IMR-90 (cell line): ENCODE measurements at regions not wholly inside any gene's neighbourhood (a gene's known extent, or its start where the extent isn't known, plus 50 kb on each side); places are given as distances from the start of the nearest gene placed in this dataset.

Source experiments
- ATAC-seq: fragments of 200-7000 bp; cut with Tn5 transposase; 2 replicates; pipeline ENCODE4 v1.9.1; 2020; ENCODE audit warnings: low read depth, mild to moderate bottlenecking, moderate library complexity
- BruUV-seq: library from RNA; stranded (reverse); fragments of 400-500 nt; replicated peaks from 2 replicates; lab custom pipeline; 2021; lab: Mats Ljungman, UMichigan
- CTCF ChIA-PET: fragments of 300-600 bp; formaldehyde crosslinking; extraction: SDS; loops from one replicate; lab custom pipeline; 2021; ENCODE audit warnings: antibody characterized with exemption; lab: Yijun Ruan, JAX
- POLR2A ChIA-PET: fragments of 300-600 bp; sonication (Branson Sonifier 250); formaldehyde crosslinking; loops from one replicate; lab custom pipeline; 2022; ENCODE audit warnings: antibody characterized with exemption; ENCODE audit not compliant: unreplicated experiment; lab: Charles Lee
- DNase-seq: peaks from one replicate; pipeline ENCODE4 v3.0.0; 2013
- H2AFZ ChIP-seq: replicated peaks from 2 replicates; pipeline ENCODE3; 2013; ENCODE audit warnings: low read length, mild to moderate bottlenecking; ENCODE audit not compliant: poor library complexity
- H2AK5ac ChIP-seq: 2 replicates; pipeline ENCODE4 v1.6.1; 2013; ENCODE audit warnings: low read depth, low read length, inconsistent platforms
- H2AK9ac ChIP-seq: replicated peaks from 2 replicates; pipeline ENCODE3; 2013; ENCODE audit warnings: mild to moderate bottlenecking, low read depth, low read length, moderate library complexity; ENCODE audit not compliant: poor library complexity
- H2BK120ac ChIP-seq: 2 replicates; pipeline ENCODE4 v1.6.1; 2013; ENCODE audit warnings: low read depth, low read length, inconsistent platforms
- H2BK15ac ChIP-seq: 3 replicates; pipeline ENCODE4 v1.6.1; 2013; ENCODE audit warnings: low read depth, low read length, inconsistent platforms
- H2BK20ac ChIP-seq: 2 replicates; pipeline ENCODE4 v1.6.1; 2013; ENCODE audit warnings: low read depth, mild to moderate bottlenecking, inconsistent platforms, low read length, moderate library complexity
- H2BK5ac ChIP-seq: 2 replicates; pipeline ENCODE4 v1.6.1; 2013; ENCODE audit warnings: mild to moderate bottlenecking, low read depth, low read length, inconsistent platforms; ENCODE audit not compliant: poor library complexity, severe bottlenecking
- H3K14ac ChIP-seq: replicated peaks from 2 replicates; pipeline ENCODE4 v1.6.1; 2013; ENCODE audit warnings: low read depth, low read length, inconsistent platforms
- H3K18ac ChIP-seq: 2 replicates; pipeline ENCODE4 v1.6.1; 2013; ENCODE audit warnings: low read depth, low read length, control low read depth
- H3K23ac ChIP-seq: 2 replicates; pipeline ENCODE4 v1.6.1; 2013; ENCODE audit warnings: low read depth, low read length, inconsistent platforms
- H3K27ac ChIP-seq: 2 replicates; pipeline ENCODE4 v1.5.1; 2013; ENCODE audit warnings: mild to moderate bottlenecking, control low read depth, low read length; ENCODE audit not compliant: insufficient read depth
- H3K27me3 ChIP-seq: 2 replicates; pipeline ENCODE4 v1.6.1; 2013; ENCODE audit warnings: low read length; ENCODE audit not compliant: control insufficient read depth, insufficient read depth
- H3K36me3 ChIP-seq: 2 replicates; pipeline ENCODE4 v1.6.1; 2013; ENCODE audit warnings: low read length, mixed read lengths; ENCODE audit not compliant: control insufficient read depth, insufficient read depth
- H3K4ac ChIP-seq: 2 replicates; pipeline ENCODE4 v1.6.1; 2013; ENCODE audit warnings: low read depth, low read length, inconsistent platforms
- H3K4me1 ChIP-seq: 2 replicates; pipeline ENCODE4 v1.6.1; 2013; ENCODE audit warnings: low read length, mixed read lengths; ENCODE audit not compliant: control insufficient read depth, insufficient read depth
- H3K4me2 ChIP-seq: 2 replicates; pipeline ENCODE4 v1.6.1; 2013; ENCODE audit warnings: low read depth, mild to moderate bottlenecking, control low read depth, low read length, moderate library complexity
- H3K4me3 ChIP-seq: 2 replicates; pipeline ENCODE4 v1.5.1; 2013; ENCODE audit warnings: low read depth, mild to moderate bottlenecking, control low read depth, low read length, moderate library complexity; ENCODE audit not compliant: insufficient read depth
- H3K56ac ChIP-seq: 2 replicates; pipeline ENCODE4 v1.6.1; 2013; ENCODE audit warnings: low read length, inconsistent platforms; ENCODE audit not compliant: insufficient read depth; ENCODE audit errors: extremely low read depth
- H3K79me1 ChIP-seq, 2 experiments: 2 replicates each; pipeline ENCODE4 v1.6.1; 2013; ENCODE audit warnings: low read length in 2 of 2, inconsistent platforms in 1 of 2, low read depth in 1 of 2
- H3K9ac ChIP-seq: 2 replicates; pipeline ENCODE4 v1.6.1; 2013; ENCODE audit warnings: low read depth, low read length, control low read depth
- H3K9me1 ChIP-seq: 2 replicates; pipeline ENCODE4 v1.6.1; 2013; ENCODE audit warnings: low read length, inconsistent platforms; ENCODE audit not compliant: insufficient read depth
- H3K9me3 ChIP-seq: 2 replicates; pipeline ENCODE4 v1.6.1; 2013; ENCODE audit warnings: low read length; ENCODE audit not compliant: control insufficient read depth, insufficient read depth
- H4K20me1 ChIP-seq: 2 replicates; pipeline ENCODE4 v1.6.1; 2013; ENCODE audit warnings: low read length, inconsistent platforms; ENCODE audit not compliant: insufficient read depth
- H4K5ac ChIP-seq: 2 replicates; pipeline ENCODE4 v1.6.1; 2013; ENCODE audit warnings: mild to moderate bottlenecking, low read depth, low read length, control low read depth
- H4K8ac ChIP-seq, 2 experiments: 2 replicates each; pipeline ENCODE4 v1.6.1; 2013; ENCODE audit warnings: low read depth in 2 of 2, low read length in 2 of 2, control low read depth in 1 of 2, inconsistent platforms in 1 of 2
- H4K91ac ChIP-seq: 2 replicates; pipeline ENCODE4 v1.6.1; 2013; ENCODE audit warnings: low read depth, low read length, inconsistent platforms; ENCODE audit not compliant: insufficient read depth
- BHLHE40 ChIP-seq: fragments of 150-350 bp; IDR thresholded peaks from 2 replicates; pipeline ENCODE4 v1.6.1; 2016; ENCODE audit warnings: mild to moderate bottlenecking, low read depth, low read length
- CEBPB ChIP-seq: IDR thresholded peaks from 2 replicates; pipeline ENCODE4 v1.6.1; 2012; ENCODE audit warnings: low read depth, low read length, improper control_type of control experiment
- CHD1 ChIP-seq: IDR thresholded peaks from 2 replicates; pipeline ENCODE4 v1.6.1; 2012; ENCODE audit warnings: low read depth, low read length, improper control_type of control experiment
- FOS ChIP-seq: fragments of 150-350 bp; IDR thresholded peaks from 2 replicates; pipeline ENCODE4 v1.6.1; 2016; ENCODE audit warnings: low read depth, low read length
- MAFK ChIP-seq: IDR thresholded peaks from 2 replicates; pipeline ENCODE4 v1.6.1; 2012; ENCODE audit warnings: low read depth, low read length, improper control_type of control experiment
- MAZ ChIP-seq: IDR thresholded peaks from 2 replicates; pipeline ENCODE4 v1.6.1; 2012; ENCODE audit warnings: low read depth, mild to moderate bottlenecking, low read length, improper control_type of control experiment, moderate library complexity, borderline replicate concordance
- MXI1 ChIP-seq: IDR thresholded peaks from 2 replicates; pipeline ENCODE4 v1.6.1; 2012; ENCODE audit warnings: low read depth, mild to moderate bottlenecking, low read length, moderate library complexity, borderline replicate concordance
- NFE2L2 ChIP-seq: fragments of 150-350 bp; IDR thresholded peaks from 2 replicates; pipeline ENCODE4 v1.6.1; 2016; ENCODE audit warnings: low read depth, mild to moderate bottlenecking, low read length
- POLR2A ChIP-seq: IDR thresholded peaks from 2 replicates; pipeline ENCODE4 v1.6.1; 2012; ENCODE audit warnings: mild to moderate bottlenecking, low read depth, low read length
- RAD21 ChIP-seq: IDR thresholded peaks from 2 replicates; pipeline ENCODE4 v1.6.1; 2012; ENCODE audit warnings: low read length, improper control_type of control experiment
- RCOR1 ChIP-seq: IDR thresholded peaks from 2 replicates; pipeline ENCODE4 v1.6.1; 2012; ENCODE audit warnings: mild to moderate bottlenecking, low read length, improper control_type of control experiment; ENCODE audit not compliant: insufficient replicate concordance
- RFX5 ChIP-seq: IDR thresholded peaks from 2 replicates; pipeline ENCODE4 v1.8.0; 2012; ENCODE audit warnings: low read depth, mild to moderate bottlenecking, low read length, moderate library complexity
- SMC3 ChIP-seq: fragments of 150-350 bp; IDR thresholded peaks from 2 replicates; pipeline ENCODE4 v1.6.1; 2016; ENCODE audit warnings: low read depth, mild to moderate bottlenecking, antibody characterized with exemption, low read length, moderate library complexity
- WGBS, 2 experiments: methylation state at CpG; one replicate each; pipeline versions ENCODE4 v1.1.5 to v1.1.7; 2013; ENCODE audit warnings: missing lambda C conversion rate in 2 of 2; ENCODE audit not compliant: insufficient read length in 1 of 2; ENCODE audit errors: extremely low coverage in 2 of 2; 5-methylcytosine and 5-hydroxymethylcytosine counted together
- dilution Hi-C: fragments of 300-500 bp; cut with HindIII; formaldehyde crosslinking; loops from one replicate; pipeline ENCODE4 v1.14.3; 2018; ENCODE audit warnings: low sequenced_read_pairs; ENCODE audit not compliant: unreplicated experiment
- in situ Hi-C: fragments of 300-500 bp; cut with MboI; formaldehyde crosslinking; loops from 3 replicates; pipeline ENCODE4 v1.14.3; 2019; ENCODE audit warnings: low sequenced_read_pairs, inconsistent platforms, mixed read lengths
- intact Hi-C: fragments of 100-400 bp; cut with micrococcal nuclease; formaldehyde crosslinking; loops from 2 replicates; pipeline ENCODE4 v1.10.0; 2022
- TF ChIP-seq, protein P1 (sequence below): fragments of 150-350 bp; IDR thresholded peaks from 2 replicates; pipeline ENCODE4 v1.6.1; 2016; ENCODE audit warnings: low read depth, mild to moderate bottlenecking, low read length, moderate library complexity, borderline replicate concordance
- TF ChIP-seq, protein P2 (sequence below): conservative IDR thresholded peaks from 2 replicates; pipeline ENCODE4 v1.5.1; 2012; ENCODE audit warnings: mild to moderate bottlenecking, low read depth, low read length, improper control_type of control experiment
- TF ChIP-seq, protein P3 (sequence below): fragments of 150-350 bp; IDR thresholded peaks from 2 replicates; pipeline ENCODE4 v1.6.1; 2017; ENCODE audit warnings: mild to moderate bottlenecking, antibody characterized with exemption, low read length, low read depth

DNA sequence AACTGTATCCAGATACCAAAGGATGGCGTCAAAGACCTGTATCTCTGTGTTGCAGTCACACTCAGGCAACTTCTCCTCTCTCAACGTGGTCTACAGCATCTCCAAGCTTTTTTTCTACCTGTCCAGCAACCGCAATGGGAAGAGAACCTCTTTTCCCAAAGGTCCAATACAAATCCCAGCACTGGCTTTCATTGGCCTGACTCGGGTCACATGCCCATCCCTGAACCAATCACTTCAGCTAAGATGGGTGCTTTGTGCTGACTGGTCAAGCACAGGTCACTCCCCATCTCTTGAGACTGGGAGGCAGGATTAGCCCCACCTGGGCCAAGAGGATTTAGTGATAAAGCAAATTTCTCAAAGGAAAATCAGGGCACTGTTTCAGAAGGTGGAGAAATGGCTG is 71.2 kb upstream of the C16orf82 start:
- Histone ChIP-seq H2BK20ac (no peak overlapping the region), H3K9ac (no peak overlapping the region), H3K56ac (no peak overlapping the region), H3K18ac (no peak overlapping the region), H3K4ac (no peak overlapping the region), H4K5ac (no peak overlapping the region), H2BK5ac (no peak overlapping the region), H3K14ac (no peak overlapping the region), H3K79me1 (no peaks in the 10 kb centered on the region), H2AK9ac (no peak overlapping the region), H3K36me3 (no peaks in the 10 kb centered on the region), H2AFZ (peak overlapping the region; percentile 43), H3K23ac (no peak overlapping the region), H2AK5ac (0 out of 2 replicates have a peak overlapping the region, but pooled peaks have one; percentile 17), H3K4me1 (peaks cover 13% of the 10 kb centered on the region), H4K8ac (no peak overlapping the region), H4K20me1 (no peaks in the 10 kb centered on the region), H3K27ac (no peak overlapping the region), H4K91ac (no peak overlapping the region; the same call in 1 of the 2 replicates), H3K4me2 (no peak overlapping the region), H3K4me3 (no peak overlapping the region), H3K9me3 (no peaks in the 10 kb centered on the region), H3K9me1 (peaks cover 14% of the 10 kb centered on the region), H3K27me3 (no peaks in the 10 kb centered on the region), H2BK120ac (no peak overlapping the region), H2BK15ac (0 out of 3 replicates have a peak overlapping the region, but pooled peaks have one; percentile 29)
- intact Hi-C loops, result no loop called here
- WGBS, 2 experiments, result 71% methylated on average over 3 of the region's 4 CpGs; no CpG with 5 or more reads in 1 of the 2 experiments
- no TSS peak for BruUV-seq
- CTCF ChIA-PET, result no interaction called here
- ATAC-seq (no peak), DNase-seq (no peak)
- in situ Hi-C loops, result no loop called here
- POLR2A ChIA-PET, result no interaction called here
- dilution Hi-C loops, result no loop called here
- TF ChIP-seq POLR2A, result no peak
- TF ChIP-seq RCOR1, result no peak
- TF ChIP-seq CHD1, result no peak
- TF ChIP-seq RAD21, result no peak
- TF ChIP-seq, protein P1, sequence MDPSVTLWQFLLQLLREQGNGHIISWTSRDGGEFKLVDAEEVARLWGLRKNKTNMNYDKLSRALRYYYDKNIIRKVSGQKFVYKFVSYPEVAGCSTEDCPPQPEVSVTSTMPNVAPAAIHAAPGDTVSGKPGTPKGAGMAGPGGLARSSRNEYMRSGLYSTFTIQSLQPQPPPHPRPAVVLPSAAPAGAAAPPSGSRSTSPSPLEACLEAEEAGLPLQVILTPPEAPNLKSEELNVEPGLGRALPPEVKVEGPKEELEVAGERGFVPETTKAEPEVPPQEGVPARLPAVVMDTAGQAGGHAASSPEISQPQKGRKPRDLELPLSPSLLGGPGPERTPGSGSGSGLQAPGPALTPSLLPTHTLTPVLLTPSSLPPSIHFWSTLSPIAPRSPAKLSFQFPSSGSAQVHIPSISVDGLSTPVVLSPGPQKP, result no peak
- no peak for TF ChIP-seq MAZ
- no peak for TF ChIP-seq MAFK
- no peak for TF ChIP-seq CEBPB
- no peak for TF ChIP-seq MXI1
- TF ChIP-seq BHLHE40, result no peak
- no peak for TF ChIP-seq SMC3
- no peak for TF ChIP-seq FOS
- TF ChIP-seq, protein P2, sequence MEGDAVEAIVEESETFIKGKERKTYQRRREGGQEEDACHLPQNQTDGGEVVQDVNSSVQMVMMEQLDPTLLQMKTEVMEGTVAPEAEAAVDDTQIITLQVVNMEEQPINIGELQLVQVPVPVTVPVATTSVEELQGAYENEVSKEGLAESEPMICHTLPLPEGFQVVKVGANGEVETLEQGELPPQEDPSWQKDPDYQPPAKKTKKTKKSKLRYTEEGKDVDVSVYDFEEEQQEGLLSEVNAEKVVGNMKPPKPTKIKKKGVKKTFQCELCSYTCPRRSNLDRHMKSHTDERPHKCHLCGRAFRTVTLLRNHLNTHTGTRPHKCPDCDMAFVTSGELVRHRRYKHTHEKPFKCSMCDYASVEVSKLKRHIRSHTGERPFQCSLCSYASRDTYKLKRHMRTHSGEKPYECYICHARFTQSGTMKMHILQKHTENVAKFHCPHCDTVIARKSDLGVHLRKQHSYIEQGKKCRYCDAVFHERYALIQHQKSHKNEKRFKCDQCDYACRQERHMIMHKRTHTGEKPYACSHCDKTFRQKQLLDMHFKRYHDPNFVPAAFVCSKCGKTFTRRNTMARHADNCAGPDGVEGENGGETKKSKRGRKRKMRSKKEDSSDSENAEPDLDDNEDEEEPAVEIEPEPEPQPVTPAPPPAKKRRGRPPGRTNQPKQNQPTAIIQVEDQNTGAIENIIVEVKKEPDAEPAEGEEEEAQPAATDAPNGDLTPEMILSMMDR, result no peak
- TF ChIP-seq, protein P3, sequence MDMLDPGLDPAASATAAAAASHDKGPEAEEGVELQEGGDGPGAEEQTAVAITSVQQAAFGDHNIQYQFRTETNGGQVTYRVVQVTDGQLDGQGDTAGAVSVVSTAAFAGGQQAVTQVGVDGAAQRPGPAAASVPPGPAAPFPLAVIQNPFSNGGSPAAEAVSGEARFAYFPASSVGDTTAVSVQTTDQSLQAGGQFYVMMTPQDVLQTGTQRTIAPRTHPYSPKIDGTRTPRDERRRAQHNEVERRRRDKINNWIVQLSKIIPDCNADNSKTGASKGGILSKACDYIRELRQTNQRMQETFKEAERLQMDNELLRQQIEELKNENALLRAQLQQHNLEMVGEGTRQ, result no peak
- TF ChIP-seq NFE2L2, result no peak
- TF ChIP-seq RFX5, result no peak
